GM12892 (cell line): ENCODE measurements at regions not wholly inside any gene's neighbourhood (a gene's known extent, or its start where the extent isn't known, plus 50 kb on each side); places are given as distances from the start of the nearest gene placed in this dataset.

ENCODE experiments used
- POLR2A ChIP-seq: IDR thresholded peaks from 2 replicates; pipeline ENCODE4 v1.6.1; 2011; ENCODE audit warnings: low read depth, low read length, control low read depth
- POLR2AphosphoS5 ChIP-seq: IDR thresholded peaks from 2 replicates; pipeline ENCODE4 v1.6.1; 2011; ENCODE audit warnings: low read depth, low read length, control low read depth

DNA sequence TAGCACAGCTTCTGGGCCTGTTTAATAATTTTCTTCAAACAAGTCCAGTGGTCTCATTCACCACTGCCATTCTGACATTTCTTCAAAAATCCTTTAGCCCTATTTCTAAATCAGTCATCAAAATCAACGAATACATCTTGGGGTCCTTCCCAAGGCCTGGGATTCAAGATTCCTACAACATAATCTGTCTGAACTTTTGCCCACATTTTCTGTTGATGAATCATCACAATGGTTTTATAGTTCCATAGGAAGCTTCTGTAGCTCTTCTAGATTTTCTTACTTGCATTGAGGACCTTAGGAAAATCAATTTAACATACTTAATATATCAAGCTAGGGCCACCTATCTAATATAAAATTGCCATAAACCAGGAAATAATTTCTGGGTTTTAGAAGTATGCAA lies 811.8 kb upstream of the ACVR2A start:
- no peak for TF ChIP-seq POLR2A
- TF ChIP-seq POLR2AphosphoS5, result no peak
